ENCODE measurements at regions not wholly inside any gene's neighbourhood (a gene's known extent, or its start where the extent isn't known, plus 50 kb on each side); places are given as distances from the start of the nearest gene placed in this dataset.
"Not testable (repeated sequence)": the region's sequence is repeated elsewhere in the genome, so short reads cannot be mapped to it uniquely, and the experiment has no call there.

GRCh38 chr10:56104487-56104886, 256.6 kb downstream of the ZWINT start:
- DNase-seq (ENCODE audit: low spot score) = no peak

GRCh38 chr10:56096226-56096517, 264.9 kb downstream of the ZWINT start:
- no peak for DNase-seq (ENCODE audit: low spot score)

GRCh38 chr10:56095506-56096225, 265.4 kb downstream of the ZWINT start:
- no peak for DNase-seq (ENCODE audit: low spot score)

- DNase-seq (ENCODE audit: low spot score) = not testable (repeated sequence)
Observed at GRCh38 chr10:56093645-56094044, 267.4 kb downstream of the ZWINT start.

GRCh38 chr10:56091872-56092271, 269.2 kb downstream of the ZWINT start:
- DNase-seq (ENCODE audit: low spot score) = no peak

GRCh38 chr10:56090914-56091540, 270.0 kb downstream of the ZWINT start:
- no peak for DNase-seq (ENCODE audit: low spot score)

- DNase-seq (ENCODE audit: low spot score) = no peak
Observed at GRCh38 chr10:56085406-56086122, 275.5 kb downstream of the ZWINT start.

GRCh38 chr10:56082169-56082568, 278.9 kb downstream of the ZWINT start:
- no peak for DNase-seq (ENCODE audit: low spot score)

GRCh38 chr10:56068473-56069263, 292.4 kb downstream of the ZWINT start:
- no peak for DNase-seq (ENCODE audit: low spot score)

GRCh38 chr10:56068040-56068439, 293.0 kb downstream of the ZWINT start:
- DNase-seq (ENCODE audit: low spot score) = no peak

- no peak for DNase-seq (ENCODE audit: low spot score)
Observed at GRCh38 chr10:56063642-56064041, 297.4 kb downstream of the ZWINT start.

- DNase-seq (ENCODE audit: low spot score) = no peak
Observed at GRCh38 chr10:56057860-56058259, 303.2 kb downstream of the ZWINT start.

GRCh38 chr10:56035489-56035888, 325.6 kb downstream of the ZWINT start:
- no peak for DNase-seq (ENCODE audit: low spot score)

- DNase-seq (ENCODE audit: low spot score) = no peak
Observed at GRCh38 chr10:56028298-56029132, 332.5 kb downstream of the ZWINT start.

GRCh38 chr10:56012101-56012500, 349.0 kb downstream of the ZWINT start:
- DNase-seq (ENCODE audit: low spot score) = no peak

- DNase-seq (ENCODE audit: low spot score) = no peak
Observed at GRCh38 chr10:56003555-56003954, 357.5 kb downstream of the ZWINT start.

GRCh38 chr10:55989188-55989587, 371.9 kb downstream of the ZWINT start:
- no peak for DNase-seq (ENCODE audit: low spot score)

- no peak for DNase-seq (ENCODE audit: low spot score)
Observed at GRCh38 chr10:55979203-55979602, 381.9 kb downstream of the ZWINT start.

GRCh38 chr10:55966101-55966500, 395.0 kb downstream of the ZWINT start:
- DNase-seq (ENCODE audit: low spot score) = no peak

GRCh38 chr10:55943403-55943802, 417.7 kb downstream of the ZWINT start:
- DNase-seq (ENCODE audit: low spot score) = no peak

GRCh38 chr10:55929291-55929690, 431.8 kb downstream of the ZWINT start:
- DNase-seq (ENCODE audit: low spot score) = no peak

Measured in HuH-7 (cell line).